Erythroblast (primary cell): ENCODE measurements at regions not wholly inside any gene's neighbourhood (a gene's known extent, or its start where the extent isn't known, plus 50 kb on each side); places are given as distances from the start of the nearest gene placed in this dataset.

Source experiments
- DNase-seq, 2 experiments: peaks; one replicate each; lab custom pipeline; 2025; lab: John Stamatoyannopoulos, UW
- GATA1 ChIP-seq: IDR thresholded peaks from 2 replicates; pipeline ENCODE4 v1.6.1; 2011; ENCODE audit warnings: low read depth, mild to moderate bottlenecking, control low read depth, low read length, moderate library complexity
- POLR2A ChIP-seq: IDR thresholded peaks from 2 replicates; pipeline ENCODE4 v1.6.1; 2011; ENCODE audit warnings: mild to moderate bottlenecking, low read length

- DNase-seq: no peak
- TF ChIP-seq GATA1: no peak
- no peak for TF ChIP-seq POLR2A
These were observed 174.8 kb upstream of the AGR3 start for GRCh38 chr7:17056491-17057142.

DNA sequence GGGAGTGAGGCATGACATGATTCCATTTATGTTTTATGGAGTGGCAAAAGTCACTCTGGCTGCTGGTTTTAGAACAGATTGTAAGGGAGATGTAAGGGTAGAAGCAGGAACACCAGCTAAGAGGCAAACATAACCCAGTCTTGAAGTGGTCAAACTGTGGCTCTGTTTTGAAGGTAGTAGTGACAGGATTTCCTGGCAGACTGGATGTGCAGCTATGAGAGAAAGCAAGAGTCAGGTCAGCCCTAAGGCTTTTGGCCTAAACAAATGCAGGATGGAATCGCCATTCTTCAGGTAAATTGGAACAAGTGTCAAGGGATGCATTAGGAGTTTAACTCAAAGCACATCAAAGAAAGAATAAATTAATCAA is 175.3 kb upstream of the AGR3 start:
- DNase-seq: no peak
- no peak for TF ChIP-seq POLR2A
- TF ChIP-seq GATA1: no peak

- no peak for DNase-seq
These were observed 176.8 kb upstream of the AGR3 start for GRCh38 chr7:17058568-17058967.

DNA sequence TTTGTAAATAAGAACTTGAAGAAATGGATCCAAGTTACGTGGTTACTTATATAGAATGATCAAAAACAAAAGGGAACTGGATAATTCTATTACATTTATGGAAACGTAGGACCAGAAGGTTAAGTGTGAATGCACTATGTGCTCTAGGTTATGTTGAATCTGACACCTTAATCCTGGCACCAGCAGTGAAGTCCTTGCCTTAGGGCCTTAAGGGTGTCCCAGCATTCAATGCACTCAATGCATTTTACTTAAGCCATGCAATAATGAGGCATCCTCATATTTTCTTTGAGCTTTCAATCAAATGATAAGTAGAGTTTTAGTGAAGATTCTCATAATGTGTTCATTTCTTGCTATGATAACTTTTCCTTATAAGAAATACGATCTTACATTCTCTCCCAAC is 178.3 kb upstream of the AGR3 start:
- DNase-seq: no peak
- TF ChIP-seq GATA1 (no peak), POLR2A (no peak)

More at GRCh38 chr7:17058568-17058967, 176.8 kb upstream of the AGR3 start:
- no peak for TF ChIP-seq POLR2A
- TF ChIP-seq GATA1: no peak

DNA sequence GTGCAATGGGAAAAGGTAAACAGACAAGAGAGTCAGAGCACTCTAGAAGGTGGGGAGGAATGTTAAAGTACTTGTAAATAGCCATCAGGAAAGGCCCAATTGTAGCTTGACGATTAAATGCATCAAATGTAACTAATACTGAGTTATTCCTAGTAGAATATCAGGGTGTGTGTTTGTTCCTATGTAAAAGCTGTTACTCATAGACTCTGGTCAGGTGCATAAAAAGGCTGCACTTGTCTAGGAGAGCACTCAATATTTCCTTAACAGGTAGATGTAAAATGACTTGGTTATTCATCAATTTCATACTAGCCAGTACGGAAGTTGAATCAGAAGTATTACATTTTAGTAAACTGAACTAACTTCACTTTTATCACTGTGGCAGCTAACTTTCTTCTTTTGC is 179.7 kb upstream of the AGR3 start:
- no peak for DNase-seq
- TF ChIP-seq POLR2A (no peak), GATA1 (no peak)

DNA sequence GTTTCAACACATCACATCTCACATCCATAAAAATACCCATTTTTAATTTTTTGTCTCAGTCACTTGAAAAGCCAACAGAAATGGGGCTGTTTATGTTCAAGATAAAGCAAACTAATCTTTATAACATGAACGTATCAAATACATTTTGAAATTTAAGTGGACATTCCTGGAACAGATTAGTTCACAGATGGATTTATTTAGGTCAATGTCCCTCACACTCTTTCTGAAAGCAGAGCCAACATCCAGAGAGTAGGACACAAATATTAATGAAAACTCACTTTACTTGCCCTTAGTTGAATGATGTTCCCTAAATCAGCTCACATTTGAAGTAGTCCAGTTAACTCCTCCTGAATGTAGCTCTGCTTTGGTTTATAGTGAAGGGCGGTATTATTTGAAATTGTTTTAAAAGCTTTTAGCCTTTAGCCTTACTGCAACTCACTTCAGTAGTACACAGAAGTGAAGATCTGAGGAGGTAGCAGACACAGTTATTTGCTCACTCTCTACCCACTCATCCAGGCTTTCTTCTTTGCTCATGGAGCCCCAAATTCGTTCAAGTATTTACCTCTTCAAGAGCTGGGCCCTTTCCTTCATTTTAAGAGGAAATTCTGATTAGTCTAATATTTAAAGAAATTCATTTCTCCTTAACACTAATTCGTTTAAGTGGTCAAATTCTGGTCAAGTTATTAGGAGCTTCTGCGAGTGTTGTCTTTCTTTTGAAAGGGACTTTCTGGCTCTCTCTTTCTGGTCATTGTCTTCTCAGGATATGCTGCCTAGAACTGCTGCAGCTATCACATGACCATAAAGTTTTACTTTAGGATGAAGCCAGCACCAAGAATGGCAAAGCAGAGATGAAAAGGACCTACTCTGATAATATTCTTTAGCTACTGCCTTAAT is 180.6 kb upstream of the AGR3 start:
- no peak for TF ChIP-seq GATA1
- TF ChIP-seq POLR2A: no peak
- DNase-seq: no peak

- no peak for DNase-seq
- TF ChIP-seq GATA1: no peak
These were observed 181.2 kb upstream of the AGR3 start for GRCh38 chr7:17063045-17063383.

GRCh38 chr7:17067691-17068090 is 185.9 kb upstream of the AGR3 start:
- no peak for TF ChIP-seq GATA1
- no peak for TF ChIP-seq POLR2A
- no peak for DNase-seq

GRCh38 chr7:17069146-17069545 is 187.4 kb upstream of the AGR3 start:
- no peak for DNase-seq
- TF ChIP-seq POLR2A (no peak), GATA1 (no peak)

GRCh38 chr7:17070231-17070708 is 188.5 kb upstream of the AGR3 start:
- TF ChIP-seq GATA1: no peak
- no peak for TF ChIP-seq POLR2A
- no peak for DNase-seq

GRCh38 chr7:17071866-17072265 is 190.1 kb upstream of the AGR3 start:
- no peak for DNase-seq
- TF ChIP-seq GATA1 (no peak), POLR2A (no peak)

- no peak for TF ChIP-seq GATA1
- TF ChIP-seq POLR2A: no peak
- no peak for DNase-seq
These were observed 193.9 kb upstream of the AGR3 start for GRCh38 chr7:17075601-17076255.

DNA sequence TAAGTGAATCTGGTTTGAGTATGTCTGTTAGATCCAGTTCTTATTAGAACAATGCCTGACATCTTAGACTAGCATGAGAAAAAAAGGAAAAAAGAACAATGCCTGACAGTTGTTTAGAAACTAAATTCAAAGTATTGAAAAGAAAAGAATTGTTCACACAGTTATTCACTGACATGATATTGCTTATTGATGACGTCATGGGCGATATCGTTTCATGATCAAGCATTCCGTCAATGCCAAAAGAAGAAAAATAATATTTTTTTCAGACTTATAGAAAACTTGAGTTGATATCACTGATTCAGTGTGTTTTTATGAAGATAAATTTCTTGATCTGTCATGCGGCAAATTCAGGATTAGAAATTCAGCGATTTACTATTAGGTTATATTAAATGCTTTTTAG is 196.5 kb upstream of the AGR3 start:
- DNase-seq: no peak
- no peak for TF ChIP-seq GATA1
- TF ChIP-seq POLR2A: no peak
